ENCODE measurements at regions not wholly inside any gene's neighbourhood (a gene's known extent, or its start where the extent isn't known, plus 50 kb on each side); places are given as distances from the start of the nearest gene placed in this dataset.
A peak's percentile ranks its signal among the peaks of the same experiment; 100 is the strongest.

GRCh38 chrX:460116-460515 lies 73.4 kb upstream of the PPP2R3B start:
- peaks cover 10 to 13% of the 10 kb centered on the region in 2 experiments for H3K9me3 Mint-ChIP-seq
- H3K27ac ChIP-seq (ENCODE audit: insufficient read length, low read depth, low read length) = no peak overlapping the region

More at GRCh38 chrX:460116-460515, 73.4 kb upstream of the PPP2R3B start:
- Histone ChIP-seq H2BK12ac (ENCODE audit: insufficient read length, low read depth, low read length) (no peak overlapping the region), H3K79me2 (ENCODE audit: insufficient read depth, low read length) (no peaks in the 10 kb centered on the region), H3K4me2 (ENCODE audit: insufficient read depth, insufficient read length, low read length) (no peak overlapping the region), H3T11ph (ENCODE audit: low read length) (no peak overlapping the region), H3K79me1 (ENCODE audit: insufficient read depth, low read depth, low read length, poor library complexity, severe bottlenecking) (no peaks in the 10 kb centered on the region), H4K20me1 (ENCODE audit: control insufficient read depth, insufficient read depth, insufficient read length) (no peaks in the 10 kb centered on the region), H4K91ac (ENCODE audit: insufficient read length, low read depth, low read length) (no peak overlapping the region), H3K9me3 (ENCODE audit: control insufficient read depth, low read depth, low read length) (no peaks in the 10 kb centered on the region), H2AFZ (ENCODE audit: low read length) (no peak overlapping the region), H3K14ac (ENCODE audit: insufficient read depth, low read length) (no peak overlapping the region; the same call in 1 of the 2 replicates), H2AK5ac (ENCODE audit: insufficient read length, low read length) (no peak overlapping the region), H2BK120ac (ENCODE audit: low read depth, low read length, poor library complexity, severe bottlenecking) (no peak overlapping the region), H2BK5ac (ENCODE audit: insufficient read length, low read length) (no peak overlapping the region), H3K4me1 (ENCODE audit: insufficient read depth, low read length) (no peaks in the 10 kb centered on the region), H3K23ac (ENCODE audit: insufficient read length, low read depth, low read length) (no peak overlapping the region), H3K56ac (ENCODE audit: insufficient read length, low read depth, low read length) (no peak overlapping the region), H3K18ac (ENCODE audit: insufficient read length, low read depth, low read length) (no peak overlapping the region), H2BK20ac (ENCODE audit: low read depth, low read length, poor library complexity, severe bottlenecking) (no peak overlapping the region), H3K27me3 (ENCODE audit: insufficient read depth, low read length) (no peaks in the 10 kb centered on the region), H4K5ac (ENCODE audit: insufficient read length, low read depth, low read length) (no peak overlapping the region), H3K9ac (ENCODE audit: extremely low read depth, insufficient read length, low read length) (no peak overlapping the region), H3K23me2 (ENCODE audit: insufficient read length, low read depth, low read length, poor library complexity, severe bottlenecking) (no peaks in the 10 kb centered on the region), H2BK15ac (ENCODE audit: low read depth, low read length) (no peak overlapping the region), H3K4ac (ENCODE audit: low read depth, low read length) (no peak overlapping the region), H4K8ac (replicated peaks; ENCODE audit: insufficient read length, low read depth, low read length) (no peak overlapping the region)
- no CpG with 5 or more reads among the region's 11 CpGs for WGBS (ENCODE audit: extremely low coverage, insufficient read length, low lambda C conversion rate)
- no peaks in the 10 kb centered on the region for H3K36me3 Mint-ChIP-seq (ENCODE audit: insufficient read depth in 1 of 3, low read depth in 3 of 3)
- TF ChIP-seq CTCF (conservative IDR thresholded peaks at IDR 0.05) = no peak
- peaks cover 10% of the 10 kb centered on the region for H3K27me3 Mint-ChIP-seq (ENCODE audit: low read depth)
- peak overlapping the region in 2 of 3 experiments; percentile 8 to 36; a peak in 2 of 7 replicates for H3K27ac Mint-ChIP-seq
- H3K4me1 Mint-ChIP-seq = peaks cover 0 to 5% of the 10 kb centered on the region in 2 experiments; a peak in 1 of 4 replicates
- no peak for DNase-seq
- H3K4me3 Mint-ChIP-seq = no peak overlapping the region
